Right lobe of liver (tissue), 6 donors: ENCODE measurements at regions not wholly inside any gene's neighbourhood (a gene's known extent, or its start where the extent isn't known, plus 50 kb on each side); places are given as distances from the start of the nearest gene placed in this dataset.

Source experiments
- ATAC-seq, 4 donors: fragments of 200-7000 bp; cut with Tn5 transposase; one replicate each; pipeline ENCODE4 v1.9.1; 2020; ENCODE audit warnings: mild to moderate bottlenecking in 4 of 4, moderate library complexity in 4 of 4
- DNase-seq, 3 donors: peaks; one replicate each; pipeline ENCODE4 v3.0.0-alpha.2; 2020
- H3K27ac ChIP-seq, 3 donors: fragments of 200-600 bp; one replicate each; pipeline ENCODE4 v1.8.0; 2022
- H3K27me3 ChIP-seq, 2 donors: fragments of 200-600 bp; one replicate each; pipeline ENCODE4 v1.8.0; 2022
- H3K36me3 ChIP-seq, 4 donors: fragments of 200-600 bp; sonication (generic) in 1 of 4; one replicate each; pipeline versions ENCODE4 v1.5.1 to v1.8.0; 2017 to 2022; ENCODE audit warnings: control low read depth in 1 of 4
- H3K4me1 ChIP-seq, 4 donors: fragments of 200-600 bp; sonication (generic) in 1 of 4; one replicate each; pipeline versions ENCODE4 v1.5.1 to v1.8.0; 2017 to 2022; ENCODE audit warnings: control low read depth in 1 of 4
- H3K4me3 ChIP-seq, 3 donors: fragments of 200-600 bp; one replicate each; pipeline ENCODE4 v1.8.0; 2022
- H3K9me3 ChIP-seq, 4 donors: fragments of 200-600 bp; sonication (generic) in 1 of 4; one replicate each; pipeline versions ENCODE4 v1.5.1 to v1.8.0; 2017 to 2022; ENCODE audit warnings: control low read depth in 1 of 4
- CTCF ChIP-seq, 4 donors: fragments of 200-600 bp in 3 of 4; fragments of 450-650 bp in 1 of 4; IDR thresholded peaks; one replicate each; pipeline versions ENCODE4 v1.5.1 to v1.8.0; 2016 to 2022; ENCODE audit warnings: antibody characterized with exemption in 4 of 4, mild to moderate bottlenecking in 2 of 4
- POLR2A ChIP-seq: fragments of 450-650 bp; IDR thresholded peaks from one replicate; pipeline ENCODE4 v1.6.1; 2017; ENCODE audit warnings: antibody characterized with exemption, mild to moderate bottlenecking
- WGBS: methylation state at CpG from one replicate; pipeline ENCODE4 v1.1.6; 2018; ENCODE audit warnings: low coverage, low lambda C conversion rate; ENCODE audit not compliant: insufficient coverage; ENCODE audit errors: missing lambda C conversion rate; 5-methylcytosine and 5-hydroxymethylcytosine counted together
- intact Hi-C, 2 donors: fragments of 100-400 bp; cut with DNase I; formaldehyde crosslinking; loops; one replicate each; pipeline versions ENCODE4 v1.11.2 to v1.14.1; 2022
- donor health status: DM: no; HTN: yes; CAD: no.
- donor health status: DM: no; HTN: no; CAD: no.
- donor health status: DM: no; HTN: no; CAD: no.
- donor health status: DM: no; HTN: yes; CAD: no.
- donor health status: DM: no; HTN: yes; CAD: no.

- ATAC-seq (peak; percentile 85 to 93 (median 90)), DNase-seq (peak in 2 of 3 donors; percentile 35 to 61)
- H3K4me1 ChIP-seq: no peaks in the 10 kb centered on the region
- no peaks in the 10 kb centered on the region for H3K36me3 ChIP-seq
- H3K27me3 ChIP-seq: no peaks in the 10 kb centered on the region
- H3K27ac ChIP-seq: no peak overlapping the region
- no peaks in the 10 kb centered on the region for H3K9me3 ChIP-seq
- no peak overlapping the region for H3K4me3 ChIP-seq
- no peak for TF ChIP-seq POLR2A
- peak; percentile 70 to 85 (median 81) for TF ChIP-seq CTCF (IDR thresholded peaks at IDR 0.05)
- 14% methylated on average over 7 of the region's 7 CpGs for WGBS
- intact Hi-C loops: loop anchor here in 1 of 2 donors (10.0 kb wide), 1 partner anchor 230 kb away; no protein-coding TSS in a partner anchor
Measured at GRCh38 chr10:80924063-80924952, 386.6 kb downstream of the SH2D4B start.

- Histone ChIP-seq H3K4me3 (no peak overlapping the region), H3K4me1 (no peaks in the 10 kb centered on the region), H3K36me3 (no peaks in the 10 kb centered on the region), H3K9me3 (no peaks in the 10 kb centered on the region), H3K27ac (no peak overlapping the region), H3K27me3 (no peaks in the 10 kb centered on the region)
- DNase-seq (no peak), ATAC-seq (no peak)
- no peak for TF ChIP-seq CTCF (IDR thresholded peaks at IDR 0.05)
- no peak for TF ChIP-seq POLR2A
- intact Hi-C loops: loop anchor here in 1 of 2 donors (10.0 kb wide), 1 partner anchor 233 kb away; no protein-coding TSS in a partner anchor
- 31% methylated on average over 5 of the region's 5 CpGs for WGBS
Measured at GRCh38 chr10:80927419-80928078, 389.8 kb downstream of the SH2D4B start.

GRCh38 chr10:80938903-80939302 is 401.2 kb downstream of the SH2D4B start:
- TF ChIP-seq CTCF (IDR thresholded peaks at IDR 0.05): no peak
- TF ChIP-seq POLR2A: no peak
- WGBS: 23% methylated on average over 1 of the region's 1 CpG
- no peaks in the 10 kb centered on the region for H3K4me1 ChIP-seq
- no peaks in the 10 kb centered on the region for H3K36me3 ChIP-seq
- ATAC-seq (peak in 1 of 4 donors; percentile 24), DNase-seq (no peak)
- no peaks in the 10 kb centered on the region for H3K9me3 ChIP-seq
- H3K4me3 ChIP-seq: no peak overlapping the region
- no peaks in the 10 kb centered on the region for H3K27me3 ChIP-seq
- H3K27ac ChIP-seq: no peak overlapping the region
- intact Hi-C loops: no loop called here

DNA sequence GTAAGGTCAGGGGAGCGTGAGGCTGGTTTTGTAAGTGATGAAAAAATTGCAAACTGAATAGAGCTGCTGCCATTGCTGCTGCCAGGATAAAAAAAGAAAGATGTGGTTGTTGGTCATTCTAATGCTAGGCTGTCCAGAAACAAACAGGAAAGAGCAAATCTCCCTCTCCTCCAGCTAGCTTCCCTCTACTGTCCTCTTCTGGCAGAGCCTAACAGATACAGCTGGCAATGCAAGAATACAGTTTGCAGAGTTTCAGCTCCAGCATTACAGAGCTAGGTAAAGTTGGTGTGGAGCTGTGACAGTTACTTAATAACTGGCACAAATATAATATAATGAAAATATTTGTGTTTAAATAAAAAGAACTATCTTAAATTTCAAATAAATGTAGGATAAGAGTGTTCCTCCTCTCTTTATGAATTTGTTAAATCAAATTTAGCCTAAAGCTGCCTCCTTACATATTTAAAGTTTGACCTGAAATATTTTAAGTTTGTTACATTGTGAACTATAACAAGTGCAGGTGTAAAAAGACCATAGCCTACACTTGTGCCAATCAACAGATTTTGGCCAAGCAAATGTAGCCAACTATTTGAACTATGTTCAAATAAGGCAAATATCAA is 407.7 kb downstream of the SH2D4B start:
- Histone ChIP-seq H3K27me3 (no peaks in the 10 kb centered on the region), H3K9me3 (no peaks in the 10 kb centered on the region), H3K4me3 (no peak overlapping the region), H3K27ac (no peak overlapping the region), H3K4me1 (no peaks in the 10 kb centered on the region), H3K36me3 (no peaks in the 10 kb centered on the region)
- ATAC-seq (peak; percentile 66 to 90 (median 83)), DNase-seq (no peak)
- TF ChIP-seq POLR2A (no peak), CTCF (IDR thresholded peaks at IDR 0.05) (peak; percentile 47 to 62 (median 52))
- 63% methylated on average over 1 of the region's 1 CpG for WGBS
- intact Hi-C loops: no loop called here
